ENCODE measurements at regions not wholly inside any gene's neighbourhood (a gene's known extent, or its start where the extent isn't known, plus 50 kb on each side); places are given as distances from the start of the nearest gene placed in this dataset.

DNA sequence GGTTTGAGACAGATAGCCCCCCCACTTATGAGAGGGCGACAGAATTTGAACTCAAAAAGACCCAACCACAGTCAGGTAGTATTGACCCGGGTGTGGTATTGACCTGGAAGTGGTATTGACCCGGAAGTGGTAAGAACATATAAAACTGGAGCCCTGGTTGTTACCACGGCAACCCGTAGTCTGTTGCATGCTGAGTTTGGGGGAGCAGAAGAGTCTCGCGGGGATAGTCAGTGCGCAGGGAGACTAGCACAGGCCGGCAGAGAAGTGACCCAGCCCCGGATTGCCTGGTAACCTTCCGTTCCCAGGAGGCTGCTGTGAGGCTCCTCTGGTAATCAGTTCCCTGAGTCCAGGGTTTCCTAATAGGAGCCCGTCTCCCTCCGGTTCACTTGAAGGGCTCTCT is 96.2 kb downstream of the SNX5 start:
- Histone ChIP-seq H3K9me3 (ENCODE audit: control insufficient read depth in 2 of 2, low read length in 2 of 2) (no peaks in the 10 kb centered on the region), H3K27ac (ENCODE audit: low read length) (no peak overlapping the region), H3K4me1 (ENCODE audit: control insufficient read depth, insufficient read depth, low read length) (peaks cover 34% of the 10 kb centered on the region), H3K9ac (ENCODE audit: low read length in 2 of 2) (no peak overlapping the region), H3K27me3 (ENCODE audit: control insufficient read depth in 1 of 2, insufficient read depth in 2 of 2, low read length in 2 of 2) (no peaks in the 10 kb centered on the region), H3K4me3 (ENCODE audit: low read length in 2 of 2) (no peak overlapping the region), H3K36me3 (ENCODE audit: control insufficient read depth in 2 of 2, insufficient read depth in 2 of 2, low read length in 2 of 2) (no peaks in the 10 kb centered on the region)

DNA sequence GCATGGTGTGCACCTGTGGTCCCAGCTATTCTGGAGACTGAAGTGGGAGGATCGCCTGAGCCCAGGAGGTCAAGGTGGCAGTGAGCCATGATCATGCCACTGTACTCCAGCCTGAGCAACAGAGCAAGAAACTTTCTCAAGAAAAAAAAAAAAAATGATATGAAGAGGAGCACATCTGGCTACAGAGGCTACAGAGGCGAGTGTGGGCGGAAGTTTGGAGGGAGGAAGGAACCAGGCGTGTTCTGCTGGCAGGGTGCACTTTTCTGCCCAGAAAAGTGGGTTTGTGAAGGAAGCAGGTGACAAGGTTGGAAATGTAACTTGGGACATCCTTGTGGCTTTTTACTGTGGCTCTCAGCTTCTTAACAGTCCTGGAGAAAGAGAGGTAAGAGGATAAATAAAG is 96.7 kb downstream of the SNX5 start:
- Histone ChIP-seq H3K27ac (ENCODE audit: low read length) (no peak overlapping the region), H3K4me3 (ENCODE audit: low read length in 2 of 2) (no peak overlapping the region), H3K27me3 (ENCODE audit: control insufficient read depth in 1 of 2, insufficient read depth in 2 of 2, low read length in 2 of 2) (no peaks in the 10 kb centered on the region), H3K4me1 (ENCODE audit: control insufficient read depth, insufficient read depth, low read length) (peaks cover 34% of the 10 kb centered on the region), H3K9me3 (ENCODE audit: control insufficient read depth in 2 of 2, low read length in 2 of 2) (no peaks in the 10 kb centered on the region), H3K9ac (ENCODE audit: low read length in 2 of 2) (no peak overlapping the region), H3K36me3 (ENCODE audit: control insufficient read depth in 2 of 2, insufficient read depth in 2 of 2, low read length in 2 of 2) (no peaks in the 10 kb centered on the region)

DNA sequence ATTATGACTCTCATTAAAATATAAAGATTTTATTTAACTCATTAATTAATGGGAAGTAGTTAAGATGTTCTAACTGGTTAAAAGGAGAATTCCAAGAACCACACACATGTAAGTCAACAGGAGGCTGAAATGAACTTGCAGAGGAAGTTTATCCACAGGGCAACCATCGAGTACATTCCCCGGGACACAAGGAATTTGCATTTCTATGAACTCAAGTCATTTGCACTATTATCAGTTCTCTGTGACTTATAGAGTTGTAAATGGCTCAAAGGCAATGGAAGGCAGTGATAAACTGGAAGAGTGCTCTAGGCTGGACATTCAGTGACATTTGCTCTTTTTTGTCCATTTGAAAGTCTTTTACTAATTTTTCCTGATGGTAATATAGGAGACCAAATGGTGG is 97.4 kb downstream of the SNX5 start:
- no peak overlapping the region for H3K4me3 ChIP-seq (ENCODE audit: low read length in 2 of 2)
- peaks cover 32% of the 10 kb centered on the region for H3K4me1 ChIP-seq (ENCODE audit: control insufficient read depth, insufficient read depth, low read length)
- H3K9me3 ChIP-seq (ENCODE audit: control insufficient read depth in 2 of 2, low read length in 2 of 2) = no peaks in the 10 kb centered on the region
- no peaks in the 10 kb centered on the region for H3K27me3 ChIP-seq (ENCODE audit: control insufficient read depth in 1 of 2, insufficient read depth in 2 of 2, low read length in 2 of 2)
- no peaks in the 10 kb centered on the region for H3K36me3 ChIP-seq (ENCODE audit: control insufficient read depth in 2 of 2, insufficient read depth in 2 of 2, low read length in 2 of 2)
- H3K27ac ChIP-seq (ENCODE audit: low read length) = no peak overlapping the region
- H3K9ac ChIP-seq (ENCODE audit: low read length in 2 of 2) = no peak overlapping the region

DNA sequence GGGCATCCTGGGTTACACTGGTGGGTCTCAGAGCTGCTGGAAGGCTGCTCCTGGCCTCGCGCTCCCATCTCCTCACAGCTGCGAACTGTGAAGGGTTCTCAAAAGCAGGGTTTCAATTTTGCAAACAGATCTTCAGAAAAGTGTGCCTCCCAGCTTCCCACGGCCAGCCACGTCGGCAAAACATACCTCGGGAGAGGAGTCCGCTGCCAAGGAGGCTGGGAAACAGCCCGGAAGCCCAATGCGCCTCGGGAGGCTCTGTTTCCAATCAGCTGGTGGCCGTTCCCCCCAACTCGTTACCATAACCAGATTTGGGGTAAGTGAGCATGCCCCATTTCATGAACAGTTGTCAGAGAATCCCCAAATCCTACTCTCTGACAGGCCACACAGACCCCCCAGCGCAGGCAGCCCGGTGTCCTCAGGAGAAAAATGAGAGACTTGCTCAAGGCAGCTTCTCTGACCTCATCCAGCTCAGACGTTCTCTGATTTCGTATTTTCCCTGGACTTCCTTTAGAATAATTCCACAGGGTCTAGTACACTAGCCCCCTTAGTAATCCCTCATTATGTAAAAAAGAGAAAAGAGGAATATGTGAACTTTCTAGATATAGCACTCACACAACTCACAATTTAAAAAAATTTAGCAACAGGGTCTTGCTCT is 98.4 kb downstream of the SNX5 start:
- Histone ChIP-seq H3K36me3 (ENCODE audit: control insufficient read depth in 2 of 2, insufficient read depth in 2 of 2, low read length in 2 of 2) (no peaks in the 10 kb centered on the region), H3K27ac (ENCODE audit: low read length) (no peak overlapping the region), H3K4me1 (ENCODE audit: control insufficient read depth, insufficient read depth, low read length) (peaks cover 22% of the 10 kb centered on the region), H3K9ac (ENCODE audit: low read length in 2 of 2) (no peak overlapping the region), H3K27me3 (ENCODE audit: control insufficient read depth in 1 of 2, insufficient read depth in 2 of 2, low read length in 2 of 2) (no peaks in the 10 kb centered on the region), H3K4me3 (ENCODE audit: low read length in 2 of 2) (peak overlapping the region in 1 of 2 donors; percentile 54), H3K9me3 (ENCODE audit: control insufficient read depth in 2 of 2, low read length in 2 of 2) (no peaks in the 10 kb centered on the region)

DNA sequence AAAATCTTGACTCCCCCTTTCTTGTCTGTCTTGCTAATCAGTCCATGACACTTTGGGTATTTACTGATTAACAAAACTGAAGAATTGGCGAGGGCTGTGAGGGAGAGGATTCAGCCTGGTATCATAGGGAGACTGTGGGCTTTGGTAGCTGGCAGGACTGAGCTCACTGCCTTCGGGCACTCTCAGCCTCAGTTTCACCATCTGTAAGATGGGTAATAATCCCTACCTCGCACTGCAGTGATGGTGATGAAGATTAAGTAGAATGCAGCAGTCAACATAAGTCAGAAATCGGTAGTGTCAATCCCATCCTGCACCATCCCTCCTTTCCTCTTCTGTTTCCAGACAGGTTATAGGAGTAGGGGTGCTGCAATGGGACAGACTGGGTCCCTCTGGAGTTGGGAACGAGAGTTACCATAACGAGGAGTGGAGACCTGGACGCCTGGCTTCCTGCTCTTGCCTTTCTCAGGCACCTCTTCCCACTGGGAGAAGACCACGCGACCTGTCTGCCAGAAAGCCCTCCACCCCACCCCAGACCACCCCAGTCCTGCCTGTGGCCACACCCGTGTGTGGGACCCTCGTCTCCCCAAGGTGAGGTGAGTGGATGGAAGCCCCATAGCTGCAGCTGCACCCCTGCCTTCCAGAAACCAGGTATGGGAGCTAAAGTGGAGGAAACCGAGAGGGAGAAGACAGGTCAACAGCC is 99.1 kb downstream of the SNX5 start:
- no peaks in the 10 kb centered on the region for H3K9me3 ChIP-seq (ENCODE audit: control insufficient read depth in 2 of 2, low read length in 2 of 2)
- H3K4me3 ChIP-seq (ENCODE audit: low read length in 2 of 2) = peak overlapping the region in 1 of 2 donors; percentile 54
- H3K27ac ChIP-seq (ENCODE audit: low read length) = no peak overlapping the region
- no peaks in the 10 kb centered on the region for H3K27me3 ChIP-seq (ENCODE audit: control insufficient read depth in 1 of 2, insufficient read depth in 2 of 2, low read length in 2 of 2)
- H3K4me1 ChIP-seq (ENCODE audit: control insufficient read depth, insufficient read depth, low read length) = peaks cover 15% of the 10 kb centered on the region
- H3K9ac ChIP-seq (ENCODE audit: low read length in 2 of 2) = no peak overlapping the region
- no peaks in the 10 kb centered on the region for H3K36me3 ChIP-seq (ENCODE audit: control insufficient read depth in 2 of 2, insufficient read depth in 2 of 2, low read length in 2 of 2)

DNA sequence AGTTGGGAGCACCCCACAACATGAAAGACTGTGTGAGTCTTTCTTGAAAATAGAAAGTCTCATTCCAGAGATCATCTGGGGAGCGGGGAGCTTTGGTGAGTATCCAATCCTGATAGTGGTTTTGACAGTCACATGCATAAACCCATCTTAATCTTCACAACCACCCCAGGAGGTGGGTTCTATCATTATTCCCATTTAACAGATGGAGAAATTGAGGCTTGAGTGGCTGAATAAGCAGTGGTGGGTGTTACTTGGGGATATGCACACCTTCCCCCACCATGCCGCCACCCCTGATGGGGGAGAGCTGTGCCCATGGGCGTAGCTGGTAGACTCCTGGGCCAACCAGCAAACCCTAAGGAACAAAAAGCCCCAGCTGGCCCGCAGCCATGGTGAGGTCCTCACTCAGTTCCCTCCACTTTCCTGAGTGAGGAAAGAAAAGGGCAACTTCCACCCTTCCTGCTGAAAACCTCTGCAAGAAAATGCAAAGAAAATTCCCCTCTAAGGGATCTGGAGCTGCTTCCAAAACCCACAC is 99.8 kb downstream of the SNX5 start:
- H3K36me3 ChIP-seq (ENCODE audit: control insufficient read depth in 2 of 2, insufficient read depth in 2 of 2, low read length in 2 of 2) = no peaks in the 10 kb centered on the region
- H3K27ac ChIP-seq (ENCODE audit: low read length) = no peak overlapping the region
- H3K9ac ChIP-seq (ENCODE audit: low read length in 2 of 2) = no peak overlapping the region
- H3K4me3 ChIP-seq (ENCODE audit: low read length in 2 of 2) = no peak overlapping the region
- peaks cover 12% of the 10 kb centered on the region for H3K4me1 ChIP-seq (ENCODE audit: control insufficient read depth, insufficient read depth, low read length)
- no peaks in the 10 kb centered on the region for H3K27me3 ChIP-seq (ENCODE audit: control insufficient read depth in 1 of 2, insufficient read depth in 2 of 2, low read length in 2 of 2)
- no peaks in the 10 kb centered on the region for H3K9me3 ChIP-seq (ENCODE audit: control insufficient read depth in 2 of 2, low read length in 2 of 2)

DNA sequence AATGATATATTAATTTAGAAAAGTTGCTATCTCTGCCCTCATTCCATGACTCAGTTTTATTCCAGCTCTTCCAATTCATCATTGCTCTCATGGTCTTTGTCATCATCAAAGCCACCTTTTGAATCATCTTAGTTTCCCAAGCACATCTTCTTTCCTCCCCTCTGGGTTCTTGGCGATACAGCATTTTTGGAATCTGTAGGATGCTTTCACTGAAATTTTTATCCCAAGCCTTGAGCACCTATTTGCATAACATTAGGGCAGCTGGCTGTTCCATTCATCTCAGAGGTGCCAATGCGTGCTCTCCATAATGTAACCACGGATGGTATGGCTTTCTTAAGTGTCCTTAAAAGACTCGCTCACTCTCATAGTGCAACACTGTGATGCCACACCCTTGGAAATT is 100.4 kb downstream of the SNX5 start:
- no peaks in the 10 kb centered on the region for H3K27me3 ChIP-seq (ENCODE audit: control insufficient read depth in 1 of 2, insufficient read depth in 2 of 2, low read length in 2 of 2)
- H3K4me3 ChIP-seq (ENCODE audit: low read length in 2 of 2) = no peak overlapping the region
- H3K9ac ChIP-seq (ENCODE audit: low read length in 2 of 2) = no peak overlapping the region
- no peak overlapping the region for H3K27ac ChIP-seq (ENCODE audit: low read length)
- no peaks in the 10 kb centered on the region for H3K36me3 ChIP-seq (ENCODE audit: control insufficient read depth in 2 of 2, insufficient read depth in 2 of 2, low read length in 2 of 2)
- peaks cover 12% of the 10 kb centered on the region for H3K4me1 ChIP-seq (ENCODE audit: control insufficient read depth, insufficient read depth, low read length)
- H3K9me3 ChIP-seq (ENCODE audit: control insufficient read depth in 2 of 2, low read length in 2 of 2) = no peaks in the 10 kb centered on the region

DNA sequence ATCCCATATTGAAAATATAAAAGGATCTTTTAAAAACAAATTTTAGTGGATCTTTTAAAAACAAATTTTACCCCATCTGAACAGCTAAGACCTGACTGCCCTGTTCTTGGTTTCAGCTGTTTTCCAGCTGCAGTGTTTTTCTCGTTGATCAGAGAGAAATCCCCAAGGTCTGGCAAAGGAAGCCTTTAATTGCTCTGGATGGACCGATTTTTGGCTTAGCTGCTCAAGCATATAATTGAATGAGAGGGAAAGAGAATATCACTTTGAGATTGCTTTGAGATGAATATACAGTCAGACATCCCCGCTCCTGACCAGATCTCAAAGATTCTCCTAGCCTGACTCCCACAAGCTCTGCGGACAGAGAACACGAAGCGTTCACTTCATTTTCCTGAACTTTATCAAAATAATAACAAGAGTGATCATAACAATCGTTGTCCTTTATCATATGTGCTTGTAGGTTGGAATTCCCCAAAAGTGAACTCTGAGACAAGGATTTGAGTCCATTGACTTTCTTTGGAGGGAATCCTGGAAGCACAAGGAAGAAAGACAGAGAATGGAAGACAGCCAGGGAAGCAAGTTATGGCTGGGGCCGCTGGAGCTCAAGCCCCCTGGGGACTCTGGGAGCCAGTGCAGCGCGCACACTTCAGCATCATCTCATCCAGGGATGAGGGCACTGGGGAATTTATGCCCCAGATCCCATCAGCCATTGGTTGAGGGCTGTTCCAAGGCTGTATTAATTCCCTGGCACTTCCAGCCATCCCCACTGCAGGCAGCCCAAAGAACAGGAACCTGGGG is 101.3 kb downstream of the SNX5 start:
- no peaks in the 10 kb centered on the region for H3K36me3 ChIP-seq (ENCODE audit: control insufficient read depth in 2 of 2, insufficient read depth in 2 of 2, low read length in 2 of 2)
- no peak overlapping the region for H3K27ac ChIP-seq (ENCODE audit: low read length)
- no peak overlapping the region for H3K9ac ChIP-seq (ENCODE audit: low read length in 2 of 2)
- H3K4me3 ChIP-seq (ENCODE audit: low read length in 2 of 2) = no peak overlapping the region
- no peaks in the 10 kb centered on the region for H3K9me3 ChIP-seq (ENCODE audit: control insufficient read depth in 2 of 2, low read length in 2 of 2)
- no peaks in the 10 kb centered on the region for H3K27me3 ChIP-seq (ENCODE audit: control insufficient read depth in 1 of 2, insufficient read depth in 2 of 2, low read length in 2 of 2)
- H3K4me1 ChIP-seq (ENCODE audit: control insufficient read depth, insufficient read depth, low read length) = peaks cover 16% of the 10 kb centered on the region

DNA sequence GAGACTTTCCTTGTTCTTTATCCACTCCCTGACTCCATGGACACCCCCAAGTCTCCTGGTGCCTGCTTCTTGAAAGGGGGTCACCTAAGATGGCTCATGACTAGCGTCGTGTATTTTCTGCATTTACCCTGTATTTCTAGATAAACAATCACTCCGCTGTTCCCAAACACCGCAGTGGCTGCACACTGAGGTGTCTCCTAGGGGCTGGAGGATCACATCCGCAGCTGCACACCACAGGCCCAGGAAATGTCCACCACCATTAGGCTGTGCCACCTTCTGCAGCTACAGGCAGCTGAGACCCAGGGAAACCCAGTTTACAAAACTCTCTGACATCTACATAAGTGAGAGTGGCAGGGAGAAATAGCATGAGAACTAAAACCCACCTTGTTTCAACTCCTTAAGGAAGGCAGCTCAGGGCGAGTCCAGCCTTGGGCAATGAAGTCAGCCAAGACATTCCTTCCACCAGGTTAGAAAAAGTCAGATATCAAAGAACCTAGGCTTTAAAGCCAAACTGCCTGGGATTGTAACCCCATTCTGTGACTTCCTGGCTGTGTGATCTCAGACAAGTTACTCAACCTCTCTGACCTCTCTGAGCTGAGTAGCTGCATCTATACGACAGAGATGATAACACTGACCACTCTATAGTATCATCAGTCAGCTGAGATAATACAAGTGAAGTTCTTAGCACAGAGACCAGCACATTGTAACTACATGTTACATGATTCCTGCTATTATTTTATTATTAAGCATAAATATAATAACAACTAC is 102.2 kb downstream of the SNX5 start:
- Histone ChIP-seq H3K9me3 (ENCODE audit: control insufficient read depth in 2 of 2, low read length in 2 of 2) (no peaks in the 10 kb centered on the region), H3K36me3 (ENCODE audit: control insufficient read depth in 2 of 2, insufficient read depth in 2 of 2, low read length in 2 of 2) (no peaks in the 10 kb centered on the region), H3K27me3 (ENCODE audit: control insufficient read depth in 1 of 2, insufficient read depth in 2 of 2, low read length in 2 of 2) (no peaks in the 10 kb centered on the region), H3K4me1 (ENCODE audit: control insufficient read depth, insufficient read depth, low read length) (peaks cover 16% of the 10 kb centered on the region), H3K4me3 (ENCODE audit: low read length in 2 of 2) (no peak overlapping the region), H3K9ac (ENCODE audit: low read length in 2 of 2) (no peak overlapping the region), H3K27ac (ENCODE audit: low read length) (no peak overlapping the region)

DNA sequence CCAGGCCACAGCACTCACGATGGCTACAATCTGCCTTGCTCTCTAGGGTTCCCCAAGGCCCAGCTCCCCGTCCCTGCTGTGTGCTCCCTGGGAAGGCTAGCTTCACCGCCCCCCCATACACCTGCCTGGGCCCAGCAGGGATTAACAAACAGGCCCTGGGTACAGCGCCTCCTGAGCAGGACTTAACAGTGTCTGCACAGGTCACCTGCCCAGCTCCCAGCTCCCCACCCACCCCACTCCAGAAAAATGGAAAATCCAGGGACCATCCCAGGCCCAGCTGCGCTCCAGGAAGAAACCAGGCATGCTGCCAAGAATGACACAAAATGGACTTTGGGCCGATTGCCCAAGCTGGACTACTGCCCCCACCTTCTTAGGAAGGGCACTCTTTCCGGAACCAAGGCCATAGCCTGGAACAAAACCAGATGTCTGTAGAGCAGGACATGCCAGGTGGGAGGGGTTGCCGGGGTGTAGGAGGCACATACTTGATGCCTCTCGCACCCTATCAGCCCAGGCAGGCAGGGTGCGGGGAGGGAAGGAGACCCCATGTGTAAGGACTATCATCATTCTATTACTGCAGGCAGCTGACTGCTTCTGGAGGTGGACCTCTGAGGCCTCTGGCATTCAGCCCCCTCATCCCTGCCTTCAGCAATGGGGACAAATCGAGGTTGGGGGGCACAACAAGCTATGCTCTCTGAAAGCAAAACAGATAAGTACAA is 104.9 kb downstream of the SNX5 start:
- H3K27ac ChIP-seq (ENCODE audit: low read length) = no peak overlapping the region
- peaks cover 14% of the 10 kb centered on the region for H3K4me1 ChIP-seq (ENCODE audit: control insufficient read depth, insufficient read depth, low read length)
- H3K9ac ChIP-seq (ENCODE audit: low read length in 2 of 2) = no peak overlapping the region

More for the DNA sequence above, 104.9 kb downstream of the SNX5 start:
- Histone ChIP-seq H3K36me3 (ENCODE audit: control insufficient read depth in 2 of 2, insufficient read depth in 2 of 2, low read length in 2 of 2) (no peaks in the 10 kb centered on the region), H3K27me3 (ENCODE audit: control insufficient read depth in 1 of 2, insufficient read depth in 2 of 2, low read length in 2 of 2) (no peaks in the 10 kb centered on the region), H3K9me3 (ENCODE audit: control insufficient read depth in 2 of 2, low read length in 2 of 2) (no peaks in the 10 kb centered on the region), H3K4me3 (ENCODE audit: low read length in 2 of 2) (no peak overlapping the region)
